Panc1 (cell line): ENCODE measurements at regions not wholly inside any gene's neighbourhood (a gene's known extent, or its start where the extent isn't known, plus 50 kb on each side); places are given as distances from the start of the nearest gene placed in this dataset.

ENCODE experiments used
- POLR2AphosphoS5 ChIP-seq: IDR thresholded peaks from 2 replicates; pipeline ENCODE4 v1.6.1; 2012; ENCODE audit warnings: mild to moderate bottlenecking, low read depth, low read length, moderate library complexity
- SIN3A ChIP-seq: IDR thresholded peaks from 2 replicates; pipeline ENCODE4 v1.6.1; 2012; ENCODE audit warnings: low read depth, mild to moderate bottlenecking, low read length, moderate library complexity, borderline replicate concordance; ENCODE audit not compliant: insufficient read depth
- TCF7L2 ChIP-seq: IDR thresholded peaks from 2 replicates; pipeline ENCODE4 v1.6.1; 2011; ENCODE audit warnings: mild to moderate bottlenecking, low read depth, low read length, inconsistent platforms
- TF ChIP-seq, protein P1 (sequence below): fragments of 450-650 bp; IDR thresholded peaks from 2 replicates; pipeline ENCODE4 v1.5.1; 2017; ENCODE audit warnings: mild to moderate bottlenecking
- TF ChIP-seq, protein P2 (sequence below), 2 experiments: IDR thresholded peaks; 2 replicates each; pipeline ENCODE4 v1.6.1; 2011 to 2012; ENCODE audit warnings: low read depth in 2 of 2, control low read depth in 1 of 2, low read length in 1 of 2, mild to moderate bottlenecking in 1 of 2, moderate library complexity in 1 of 2; ENCODE audit not compliant: insufficient read depth in 1 of 2

DNA sequence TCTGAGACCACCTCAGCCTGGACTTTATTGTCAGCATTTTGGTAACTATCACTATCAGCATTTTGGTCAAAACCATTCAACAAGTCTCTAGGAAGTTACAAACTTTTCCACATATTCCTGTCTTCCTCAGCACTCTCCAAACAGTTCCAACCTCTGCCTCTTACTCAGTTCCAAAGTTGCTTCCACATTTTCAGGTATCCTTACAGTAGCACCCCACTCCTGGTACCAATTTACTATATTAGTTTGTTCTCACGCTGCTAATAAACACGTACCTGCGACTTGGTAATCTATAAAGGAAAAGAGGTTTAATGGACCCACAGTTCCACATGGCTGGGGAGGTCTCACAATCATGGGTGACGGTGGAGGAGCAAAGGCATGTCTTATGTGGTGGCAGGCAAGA lies 551.3 kb downstream of the DMRTA1 start:
- TF ChIP-seq POLR2AphosphoS5, result no peak
- no peak for TF ChIP-seq SIN3A
- TF ChIP-seq, protein P1, sequence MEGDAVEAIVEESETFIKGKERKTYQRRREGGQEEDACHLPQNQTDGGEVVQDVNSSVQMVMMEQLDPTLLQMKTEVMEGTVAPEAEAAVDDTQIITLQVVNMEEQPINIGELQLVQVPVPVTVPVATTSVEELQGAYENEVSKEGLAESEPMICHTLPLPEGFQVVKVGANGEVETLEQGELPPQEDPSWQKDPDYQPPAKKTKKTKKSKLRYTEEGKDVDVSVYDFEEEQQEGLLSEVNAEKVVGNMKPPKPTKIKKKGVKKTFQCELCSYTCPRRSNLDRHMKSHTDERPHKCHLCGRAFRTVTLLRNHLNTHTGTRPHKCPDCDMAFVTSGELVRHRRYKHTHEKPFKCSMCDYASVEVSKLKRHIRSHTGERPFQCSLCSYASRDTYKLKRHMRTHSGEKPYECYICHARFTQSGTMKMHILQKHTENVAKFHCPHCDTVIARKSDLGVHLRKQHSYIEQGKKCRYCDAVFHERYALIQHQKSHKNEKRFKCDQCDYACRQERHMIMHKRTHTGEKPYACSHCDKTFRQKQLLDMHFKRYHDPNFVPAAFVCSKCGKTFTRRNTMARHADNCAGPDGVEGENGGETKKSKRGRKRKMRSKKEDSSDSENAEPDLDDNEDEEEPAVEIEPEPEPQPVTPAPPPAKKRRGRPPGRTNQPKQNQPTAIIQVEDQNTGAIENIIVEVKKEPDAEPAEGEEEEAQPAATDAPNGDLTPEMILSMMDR, result no peak
- TF ChIP-seq, protein P2, sequence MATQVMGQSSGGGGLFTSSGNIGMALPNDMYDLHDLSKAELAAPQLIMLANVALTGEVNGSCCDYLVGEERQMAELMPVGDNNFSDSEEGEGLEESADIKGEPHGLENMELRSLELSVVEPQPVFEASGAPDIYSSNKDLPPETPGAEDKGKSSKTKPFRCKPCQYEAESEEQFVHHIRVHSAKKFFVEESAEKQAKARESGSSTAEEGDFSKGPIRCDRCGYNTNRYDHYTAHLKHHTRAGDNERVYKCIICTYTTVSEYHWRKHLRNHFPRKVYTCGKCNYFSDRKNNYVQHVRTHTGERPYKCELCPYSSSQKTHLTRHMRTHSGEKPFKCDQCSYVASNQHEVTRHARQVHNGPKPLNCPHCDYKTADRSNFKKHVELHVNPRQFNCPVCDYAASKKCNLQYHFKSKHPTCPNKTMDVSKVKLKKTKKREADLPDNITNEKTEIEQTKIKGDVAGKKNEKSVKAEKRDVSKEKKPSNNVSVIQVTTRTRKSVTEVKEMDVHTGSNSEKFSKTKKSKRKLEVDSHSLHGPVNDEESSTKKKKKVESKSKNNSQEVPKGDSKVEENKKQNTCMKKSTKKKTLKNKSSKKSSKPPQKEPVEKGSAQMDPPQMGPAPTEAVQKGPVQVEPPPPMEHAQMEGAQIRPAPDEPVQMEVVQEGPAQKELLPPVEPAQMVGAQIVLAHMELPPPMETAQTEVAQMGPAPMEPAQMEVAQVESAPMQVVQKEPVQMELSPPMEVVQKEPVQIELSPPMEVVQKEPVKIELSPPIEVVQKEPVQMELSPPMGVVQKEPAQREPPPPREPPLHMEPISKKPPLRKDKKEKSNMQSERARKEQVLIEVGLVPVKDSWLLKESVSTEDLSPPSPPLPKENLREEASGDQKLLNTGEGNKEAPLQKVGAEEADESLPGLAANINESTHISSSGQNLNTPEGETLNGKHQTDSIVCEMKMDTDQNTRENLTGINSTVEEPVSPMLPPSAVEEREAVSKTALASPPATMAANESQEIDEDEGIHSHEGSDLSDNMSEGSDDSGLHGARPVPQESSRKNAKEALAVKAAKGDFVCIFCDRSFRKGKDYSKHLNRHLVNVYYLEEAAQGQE (IDR thresholded peaks at IDR 0.05; ENCODE audit: insufficient read depth in 1 of 2, low read depth in 2 of 2, low read length in 1 of 2), result no peak
- no peak for TF ChIP-seq TCF7L2
